ENCODE measurements at regions not wholly inside any gene's neighbourhood (a gene's known extent, or its start where the extent isn't known, plus 50 kb on each side); places are given as distances from the start of the nearest gene placed in this dataset.
A peak's percentile ranks its signal among the peaks of the same experiment; 100 is the strongest.

DNA sequence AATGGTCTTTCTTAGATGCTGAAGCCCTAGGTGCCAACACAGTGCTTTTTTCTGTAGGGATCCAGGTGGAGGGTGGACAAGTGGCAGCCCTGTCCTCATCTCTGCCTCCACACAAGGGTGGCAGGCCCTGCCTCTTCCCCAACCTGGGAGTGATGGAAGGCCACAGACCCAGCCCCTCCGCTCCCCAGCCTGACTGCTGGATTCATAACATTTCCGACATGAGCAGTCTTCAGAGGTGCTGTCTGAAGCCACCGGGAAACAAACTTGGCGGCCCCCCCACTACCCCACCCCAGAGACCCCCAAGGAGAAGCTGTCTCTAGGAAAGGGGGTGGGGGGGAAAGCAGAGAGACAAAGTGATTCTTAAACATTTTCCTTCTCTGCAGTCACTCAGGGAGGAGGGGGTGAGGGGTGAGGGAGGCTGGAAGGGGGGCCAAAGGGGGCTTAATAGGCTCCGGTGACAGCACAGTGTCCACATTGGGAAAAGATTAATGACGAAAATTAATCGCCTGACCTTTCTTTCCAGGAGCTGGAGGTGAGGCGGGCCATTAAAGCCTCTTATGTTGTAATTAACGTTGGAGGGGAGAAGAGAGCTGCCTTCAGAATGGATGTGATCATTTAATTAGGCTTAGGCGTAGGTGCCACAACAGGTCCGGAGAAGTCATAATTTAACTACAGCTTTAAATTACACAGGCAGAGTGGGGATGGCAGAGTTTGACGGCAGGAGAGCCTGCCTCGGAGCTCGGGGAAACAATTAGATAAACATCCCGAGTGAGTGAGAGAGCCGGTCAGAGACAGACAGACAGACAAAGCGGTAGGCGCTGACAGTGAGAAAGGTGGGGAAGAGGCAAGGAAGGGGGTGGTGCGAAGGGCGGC, 76.8 kb upstream of the FOXP4 start:
- Histone ChIP-seq H3K27ac (no peak overlapping the region), H4K20me1 (no peaks in the 10 kb centered on the region), H3K9ac (no peak overlapping the region), H3K4me1 (peaks cover 28 to 67% (median 57%) of the 10 kb centered on the region in 10 experiments), H3K4me3 (no peak overlapping the region), H3K36me3 (no peaks in the 10 kb centered on the region), H3K4me2 (peak overlapping the region in 7 of 11 experiments; percentile 85 to 98 (median 94); a peak in 8 of 22 replicates), H3K27me3 (peaks cover 12 to 25% (median 16%) of the 10 kb centered on the region in 11 experiments), H3K9me3 (replicated peaks in 1 of 11) (no peaks in the 10 kb centered on the region)
- TF ChIP-seq Cebpa-rat (IDR thresholded peaks at IDR 0.05) = no peak

DNA sequence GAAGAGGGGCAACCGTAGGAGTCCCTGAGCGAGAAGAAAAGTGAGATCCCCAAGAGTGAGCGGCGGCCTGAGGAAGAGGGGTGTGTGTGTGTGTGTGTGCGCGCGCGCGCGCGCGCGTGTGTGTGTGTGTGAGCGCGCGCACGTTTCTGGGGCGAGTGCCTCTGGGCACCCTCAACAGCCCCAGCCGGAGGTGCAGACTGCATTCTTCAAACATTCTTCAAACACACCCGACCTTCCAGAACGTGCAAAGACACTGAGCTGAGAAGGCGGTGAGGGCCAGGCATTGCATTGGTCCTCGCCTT, 76.2 kb upstream of the FOXP4 start:
- H3K4me2 ChIP-seq = peak overlapping the region in 8 of 11 experiments; percentile 85 to 98 (median 92); a peak in 11 of 22 replicates

DNA sequence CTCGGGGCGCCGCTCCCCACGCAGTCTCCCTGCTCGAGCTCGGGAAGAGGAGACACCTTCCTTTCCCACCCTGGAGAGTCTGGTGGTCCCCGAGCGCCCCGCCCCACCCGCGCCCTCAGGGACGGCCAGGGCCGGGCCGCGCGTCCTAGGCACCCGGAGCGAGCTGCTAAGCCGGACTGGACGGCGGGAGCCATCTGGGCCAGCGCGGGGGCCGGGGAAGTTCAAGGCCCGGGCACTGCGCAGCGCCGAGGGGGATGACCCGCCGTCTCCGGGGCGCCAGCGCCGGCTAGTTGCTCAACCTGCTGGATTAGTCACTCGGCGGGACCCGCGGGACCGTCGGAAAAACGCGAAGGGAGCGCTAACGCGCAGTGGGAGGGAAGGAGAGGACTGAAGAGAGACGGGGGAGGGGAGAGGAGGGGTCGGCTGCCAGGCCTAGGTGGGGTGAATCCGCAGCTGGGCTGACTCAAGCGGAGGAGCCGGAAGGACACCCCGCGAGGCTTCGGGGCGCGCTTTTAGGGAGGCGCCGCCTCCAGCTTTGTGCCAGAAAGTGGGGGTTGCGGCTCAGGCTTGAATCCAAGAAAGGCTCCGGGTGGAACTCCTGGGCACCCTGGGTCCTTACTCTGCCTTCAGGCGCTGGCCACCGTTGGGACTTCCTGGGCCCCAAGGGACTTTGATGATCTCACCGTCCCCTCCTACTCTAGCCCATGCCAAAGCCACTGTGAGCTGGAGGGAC, 75.7 kb upstream of the FOXP4 start:
- no peak overlapping the region for H3K4me3 ChIP-seq
- no peak for TF ChIP-seq Cebpa-rat (IDR thresholded peaks at IDR 0.05)

More for the DNA sequence above, 76.2 kb upstream of the FOXP4 start:
- Histone ChIP-seq H3K27ac (no peak overlapping the region), H3K27me3 (peaks cover 12 to 25% (median 16%) of the 10 kb centered on the region in 11 experiments), H3K36me3 (no peaks in the 10 kb centered on the region), H3K4me1 (peaks cover 28 to 70% (median 59%) of the 10 kb centered on the region in 10 experiments), H3K4me3 (no peak overlapping the region), H3K9me3 (replicated peaks in 1 of 11) (no peaks in the 10 kb centered on the region), H4K20me1 (no peaks in the 10 kb centered on the region), H3K9ac (no peak overlapping the region)
- TF ChIP-seq Cebpa-rat (IDR thresholded peaks at IDR 0.05) = no peak

DNA sequence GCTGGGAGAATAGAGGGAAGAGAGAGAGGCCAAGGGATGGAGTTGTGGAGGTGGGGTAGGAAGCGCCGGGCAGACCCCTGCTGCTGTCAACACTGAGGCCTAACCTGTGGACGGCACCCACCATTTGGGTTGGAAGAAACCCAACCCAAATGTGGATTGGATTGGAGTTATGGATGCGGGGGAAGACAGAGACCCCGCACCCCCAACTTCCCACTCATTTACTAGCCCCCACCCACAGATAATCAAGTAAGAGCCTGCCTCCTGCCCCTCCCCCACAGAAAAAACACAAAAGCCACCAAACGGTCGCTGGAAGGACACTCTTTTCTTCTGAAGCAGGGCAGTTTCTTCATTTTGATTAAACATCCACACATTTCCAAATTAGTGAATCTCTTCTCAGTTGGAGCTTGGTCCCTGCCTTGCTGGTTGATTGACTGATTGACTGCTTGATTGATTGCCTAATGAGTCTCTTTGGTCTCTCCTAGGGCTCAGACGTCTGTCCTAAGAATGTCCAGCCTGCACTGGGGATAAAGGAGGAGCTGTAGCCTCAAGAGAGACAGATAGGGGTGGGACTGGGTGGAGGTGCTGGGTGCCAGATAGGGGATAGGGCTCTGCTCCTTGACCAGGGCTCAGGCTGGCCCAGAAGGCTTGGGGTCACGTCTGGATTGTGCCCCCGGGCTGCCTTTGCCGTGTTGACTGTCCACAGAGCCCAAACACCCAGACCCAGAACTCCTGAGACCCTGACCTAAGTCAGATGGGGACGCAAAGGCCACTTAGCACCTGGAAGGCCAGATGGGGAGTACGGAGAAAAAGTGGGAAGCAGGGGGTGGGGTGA, 74.9 kb upstream of the FOXP4 start:
- H3K36me3 ChIP-seq = no peaks in the 10 kb centered on the region
- H3K27ac ChIP-seq = peak overlapping the region in 2 of 11 experiments; percentile 83 to 84; a peak in 3 of 22 replicates
- no peaks in the 10 kb centered on the region for H3K9me3 ChIP-seq (replicated peaks in 1 of 11)
- peaks cover 12 to 25% (median 16%) of the 10 kb centered on the region in 11 experiments for H3K27me3 ChIP-seq
- H3K9ac ChIP-seq = no peak overlapping the region
- H3K4me2 ChIP-seq = peak overlapping the region in 9 of 11 experiments; percentile 4 to 98 (median 91); a peak in 17 of 22 replicates
- no peak overlapping the region for H3K4me3 ChIP-seq
- no peak for TF ChIP-seq Cebpa-rat (IDR thresholded peaks at IDR 0.05)
- H4K20me1 ChIP-seq = no peaks in the 10 kb centered on the region
- peaks cover 28 to 74% (median 60%) of the 10 kb centered on the region in 10 experiments for H3K4me1 ChIP-seq

More for the DNA sequence above, 75.7 kb upstream of the FOXP4 start:
- no peaks in the 10 kb centered on the region for H4K20me1 ChIP-seq
- H3K4me1 ChIP-seq = peaks cover 28 to 70% (median 59%) of the 10 kb centered on the region in 10 experiments
- H3K9me3 ChIP-seq (replicated peaks in 1 of 11) = no peaks in the 10 kb centered on the region
- no peak overlapping the region for H3K27ac ChIP-seq
- H3K36me3 ChIP-seq = no peaks in the 10 kb centered on the region
- no peak overlapping the region for H3K9ac ChIP-seq
- H3K4me2 ChIP-seq = peak overlapping the region in 9 of 11 experiments; percentile 4 to 98 (median 91); a peak in 17 of 22 replicates
- H3K27me3 ChIP-seq = peaks cover 12 to 25% (median 16%) of the 10 kb centered on the region in 11 experiments

DNA sequence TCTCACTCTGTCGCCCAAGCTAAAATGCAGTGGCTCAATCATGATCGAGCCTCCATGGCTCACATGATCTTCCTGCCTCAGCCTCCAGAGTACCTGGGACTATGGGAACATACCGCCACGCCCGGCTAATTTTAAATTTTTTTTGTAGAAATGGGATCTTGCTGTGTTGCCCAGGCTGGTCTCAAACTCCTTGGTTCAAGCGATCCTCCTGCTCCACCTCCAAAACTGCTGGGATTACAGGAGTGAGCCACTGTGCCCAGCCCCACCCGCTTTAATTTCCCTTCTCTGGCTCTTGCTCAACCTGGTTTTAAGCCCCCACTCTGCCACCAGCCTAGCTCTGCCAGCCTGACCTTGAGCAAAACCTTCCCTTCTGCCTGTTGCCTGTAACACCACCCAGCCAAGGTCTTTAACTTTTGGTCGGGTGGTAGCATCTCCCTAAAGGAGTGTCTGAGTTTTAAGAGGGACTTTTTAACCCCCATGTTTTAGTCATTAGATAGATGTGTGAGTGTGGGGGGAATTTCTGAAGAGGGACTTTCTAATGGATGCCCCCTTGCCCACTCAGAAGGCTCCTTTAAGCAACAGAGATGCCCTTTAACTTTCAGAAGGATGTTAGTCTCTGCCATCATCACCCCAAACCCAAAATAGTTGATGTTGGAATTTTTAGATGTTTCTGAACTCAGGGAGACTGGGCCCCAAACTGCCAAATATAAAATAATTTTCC, 71.8 kb upstream of the FOXP4 start:
- TF ChIP-seq Cebpa-rat (IDR thresholded peaks at IDR 0.05) = no peak
- Histone ChIP-seq H3K4me2 (peak overlapping the region in 6 of 11 experiments; percentile 3 to 98 (median 92); a peak in 9 of 22 replicates), H3K4me1 (peaks cover 20 to 59% (median 47%) of the 10 kb centered on the region in 10 experiments), H3K27ac (no peak overlapping the region), H3K36me3 (no peaks in the 10 kb centered on the region), H3K9ac (no peak overlapping the region), H4K20me1 (no peaks in the 10 kb centered on the region), H3K9me3 (replicated peaks in 1 of 11) (no peaks in the 10 kb centered on the region), H3K27me3 (peaks cover 12 to 17% (median 15%) of the 10 kb centered on the region in 11 experiments), H3K4me3 (no peak overlapping the region)

DNA sequence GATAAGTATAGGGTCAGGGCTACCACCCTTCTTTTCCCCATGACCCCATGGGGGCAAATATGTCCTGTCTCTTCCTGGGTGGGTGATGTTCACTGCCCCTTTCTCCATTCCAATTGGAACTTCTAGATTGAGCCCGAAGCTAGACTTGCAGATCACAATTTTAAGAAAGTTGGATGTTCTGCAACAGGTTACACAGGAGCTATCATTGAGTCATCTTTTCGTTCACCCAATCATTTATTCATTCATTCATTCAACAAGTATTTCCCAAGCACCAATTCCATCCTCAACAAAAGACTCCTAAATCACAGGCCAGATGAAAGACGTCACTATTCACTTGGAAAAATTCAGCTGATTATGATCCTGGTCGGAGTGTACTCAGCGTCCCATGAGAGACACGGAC, 71.0 kb upstream of the FOXP4 start:
- no peaks in the 10 kb centered on the region for H3K36me3 ChIP-seq
- peaks cover 5 to 9% (median 7%) of the 10 kb centered on the region in 11 experiments for H3K27me3 ChIP-seq
- H3K4me2 ChIP-seq = no peak overlapping the region

DNA sequence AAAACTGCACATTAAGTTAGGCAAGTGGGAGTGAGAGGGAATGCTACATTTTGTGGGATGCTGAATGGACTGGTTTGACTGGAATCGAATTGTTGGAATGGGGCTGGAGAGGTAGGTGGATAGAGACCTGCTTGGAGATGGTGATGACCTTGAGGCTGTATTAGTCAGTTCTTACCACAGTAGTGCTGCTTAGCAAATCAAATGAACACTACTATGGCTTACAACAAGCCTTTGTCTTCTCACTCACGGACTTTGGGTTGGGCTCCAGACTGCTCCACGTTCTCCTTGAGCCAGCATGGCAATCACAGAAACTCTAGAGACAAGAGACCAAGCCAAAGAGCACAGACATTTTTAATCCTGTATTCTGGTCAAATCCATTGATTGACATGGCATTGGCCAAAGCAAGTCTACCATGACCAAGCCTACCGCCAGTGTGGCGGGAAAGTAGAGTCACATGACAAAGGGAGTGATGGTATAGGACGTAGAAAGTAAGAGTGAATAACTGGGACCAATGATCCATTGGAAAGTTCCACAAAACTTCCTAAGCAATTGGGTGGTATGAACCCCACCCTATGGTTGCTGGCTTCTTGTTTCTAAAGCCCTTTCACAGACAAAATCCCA, 70.3 kb upstream of the FOXP4 start:
- peaks cover 0 to 3% (median under 1%) of the 10 kb centered on the region in 11 experiments; a peak in 11 of 22 replicates for H3K27me3 ChIP-seq
- H3K4me3 ChIP-seq = no peak overlapping the region
- peaks cover 17 to 52% (median 36%) of the 10 kb centered on the region in 10 experiments for H3K4me1 ChIP-seq
- H3K4me2 ChIP-seq = peak overlapping the region in 3 of 11 experiments; percentile 5 to 26 (median 19); a peak in 3 of 22 replicates
- no peak overlapping the region for H3K9ac ChIP-seq
- no peaks in the 10 kb centered on the region for H3K36me3 ChIP-seq
- H3K9me3 ChIP-seq (replicated peaks in 1 of 11) = no peaks in the 10 kb centered on the region
- no peak overlapping the region for H3K27ac ChIP-seq
- no peaks in the 10 kb centered on the region for H4K20me1 ChIP-seq
- no peak for TF ChIP-seq Cebpa-rat (IDR thresholded peaks at IDR 0.05)

More for the DNA sequence above, 71.0 kb upstream of the FOXP4 start:
- no peak for TF ChIP-seq Cebpa-rat (IDR thresholded peaks at IDR 0.05)
- no peaks in the 10 kb centered on the region for H3K9me3 ChIP-seq (replicated peaks in 1 of 11)
- no peak overlapping the region for H3K27ac ChIP-seq
- H4K20me1 ChIP-seq = no peaks in the 10 kb centered on the region
- no peak overlapping the region for H3K4me3 ChIP-seq
- H3K4me1 ChIP-seq = peaks cover 20 to 54% (median 43%) of the 10 kb centered on the region in 10 experiments
- H3K9ac ChIP-seq = no peak overlapping the region

DNA sequence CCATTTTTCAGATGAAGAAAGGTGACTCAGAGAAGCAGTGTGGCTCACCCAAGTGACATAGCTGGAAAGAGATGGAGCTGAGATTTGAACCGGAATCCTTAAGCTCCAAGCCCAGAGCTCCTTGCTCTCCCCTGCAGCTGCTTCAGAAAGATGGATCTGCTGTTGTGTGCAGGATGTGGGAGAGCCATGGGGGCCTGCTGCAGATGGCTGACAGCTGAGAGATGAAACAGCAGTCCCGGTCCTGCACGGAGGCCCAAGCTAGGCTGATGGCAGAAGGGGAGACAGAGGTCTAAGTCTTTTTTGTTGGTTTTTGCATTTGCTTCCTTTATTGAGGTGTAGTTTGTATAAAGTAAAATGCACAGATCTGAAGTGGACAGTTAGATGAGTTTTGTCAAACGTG, 69.8 kb upstream of the FOXP4 start:
- Histone ChIP-seq H4K20me1 (no peaks in the 10 kb centered on the region), H3K4me1 (peaks cover 16 to 48% (median 31%) of the 10 kb centered on the region in 10 experiments), H3K9ac (no peak overlapping the region), H3K36me3 (no peaks in the 10 kb centered on the region), H3K4me2 (peak overlapping the region in 3 of 11 experiments; percentile 5 to 26 (median 19); a peak in 4 of 22 replicates), H3K9me3 (replicated peaks in 1 of 11) (no peaks in the 10 kb centered on the region), H3K27ac (no peak overlapping the region), H3K4me3 (no peak overlapping the region), H3K27me3 (no peaks in the 10 kb centered on the region)
- TF ChIP-seq Cebpa-rat (IDR thresholded peaks at IDR 0.05) = no peak

Measured in BLaER1 treated with 17β-estradiol and CSF1 and Interleukin-3, amounts not matched to agents 10 nM and 100 nM (cell line).